ENCODE measurements at regions not wholly inside any gene's neighbourhood (a gene's known extent, or its start where the extent isn't known, plus 50 kb on each side); places are given as distances from the start of the nearest gene placed in this dataset.
"Not testable (repeated sequence)": the region's sequence is repeated elsewhere in the genome, so short reads cannot be mapped to it uniquely, and the experiment has no call there.

- no peak for DNase-seq (ENCODE audit: low read depth in 2 of 2)
Measured at GRCh38 chr15:77862651-77863104, 214.8 kb downstream of the TBC1D2B start.

- DNase-seq (ENCODE audit: low read depth in 2 of 2), result not testable (repeated sequence)
Measured at GRCh38 chr15:77861997-77862635, 215.4 kb downstream of the TBC1D2B start.

GRCh38 chr15:77860071-77860691 is 217.3 kb downstream of the TBC1D2B start:
- no peak for DNase-seq (ENCODE audit: low read depth in 2 of 2)

DNA sequence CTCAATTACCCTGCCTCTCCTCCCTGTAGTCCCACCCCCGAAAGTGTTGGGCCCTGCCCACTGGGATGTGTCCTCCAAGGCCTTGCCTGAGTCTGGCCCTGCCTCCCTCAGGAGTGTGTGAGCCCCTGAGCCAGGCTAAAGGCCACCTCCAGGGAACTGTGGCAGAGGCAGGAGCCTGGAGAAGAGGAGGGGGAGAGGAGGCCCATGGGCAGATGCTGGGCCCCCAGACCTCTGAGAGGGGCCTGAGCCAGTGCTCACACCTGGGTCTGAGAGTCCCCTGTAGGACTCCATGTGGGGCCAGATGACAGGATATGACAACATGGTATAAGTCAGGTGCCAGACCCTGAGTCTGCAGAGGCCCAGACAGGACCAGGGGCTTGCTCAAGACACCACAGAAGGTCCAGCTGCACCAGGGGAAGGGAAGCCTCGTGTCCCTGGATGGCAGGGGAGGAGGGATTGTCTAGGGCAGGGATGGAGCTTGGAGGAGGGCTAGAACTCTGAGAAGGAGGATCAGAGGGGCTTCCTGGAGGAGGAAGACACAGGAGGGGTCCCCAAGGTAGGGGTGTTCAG is 217.9 kb downstream of the TBC1D2B start:
- DNase-seq (ENCODE audit: low read depth in 2 of 2), result no peak

DNA sequence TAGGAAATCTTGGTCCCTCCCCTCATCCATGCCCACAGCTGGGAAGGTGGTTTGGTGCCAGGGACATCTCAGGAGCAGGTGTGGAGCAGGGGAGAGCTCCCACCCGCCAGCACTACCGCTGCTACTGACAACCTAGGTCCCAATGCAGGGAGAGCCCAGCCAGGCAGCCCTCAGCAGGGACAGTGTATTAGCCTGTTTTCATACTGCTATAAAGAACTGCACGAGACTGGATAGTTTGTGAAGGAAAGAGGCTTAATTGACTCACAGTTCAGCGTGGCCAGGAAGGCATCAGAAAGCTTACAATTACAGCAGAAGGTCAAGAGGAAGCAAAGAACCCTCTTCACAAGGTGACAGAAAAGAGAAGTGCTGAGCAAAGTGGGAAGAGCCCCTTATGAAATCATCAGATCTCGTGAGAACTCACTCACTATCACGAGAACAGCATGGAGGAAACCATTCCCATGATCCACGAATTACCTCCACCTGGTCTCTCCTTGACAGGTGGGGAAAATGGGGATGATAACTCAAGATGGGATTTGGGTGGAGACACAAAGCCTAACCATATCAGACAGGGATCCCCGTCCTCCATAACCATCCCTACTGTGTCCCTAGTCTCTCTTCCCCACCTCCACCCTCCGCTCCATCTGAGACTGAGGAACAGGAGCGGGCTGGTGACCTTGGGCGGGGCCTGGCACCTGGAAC is 218.6 kb downstream of the TBC1D2B start:
- no peak for DNase-seq (ENCODE audit: low read depth in 2 of 2)

DNA sequence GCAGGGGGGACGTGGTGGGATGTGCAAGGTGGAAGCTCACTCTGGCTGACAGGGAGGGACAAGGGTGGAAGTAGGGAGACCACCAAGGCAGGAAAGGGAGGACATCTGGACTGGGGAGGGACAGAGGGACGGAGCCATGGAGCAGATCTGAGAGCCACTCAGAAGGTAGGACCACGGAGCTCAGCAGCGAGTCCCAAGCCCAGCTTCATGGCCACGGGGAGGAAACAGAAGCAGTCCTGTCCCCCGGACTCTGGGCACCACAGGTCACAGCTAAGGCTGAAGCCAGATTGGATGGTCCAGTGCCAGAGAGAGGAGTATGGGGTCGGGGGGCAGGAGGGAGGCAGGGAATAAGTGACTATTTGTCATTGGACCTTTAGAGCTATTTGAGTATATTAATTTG is 220.1 kb downstream of the TBC1D2B start:
- DNase-seq (ENCODE audit: low read depth in 2 of 2), result no peak

GRCh38 chr15:77856705-77857346 is 220.7 kb downstream of the TBC1D2B start:
- no peak for DNase-seq (ENCODE audit: low read depth in 2 of 2)

DNA sequence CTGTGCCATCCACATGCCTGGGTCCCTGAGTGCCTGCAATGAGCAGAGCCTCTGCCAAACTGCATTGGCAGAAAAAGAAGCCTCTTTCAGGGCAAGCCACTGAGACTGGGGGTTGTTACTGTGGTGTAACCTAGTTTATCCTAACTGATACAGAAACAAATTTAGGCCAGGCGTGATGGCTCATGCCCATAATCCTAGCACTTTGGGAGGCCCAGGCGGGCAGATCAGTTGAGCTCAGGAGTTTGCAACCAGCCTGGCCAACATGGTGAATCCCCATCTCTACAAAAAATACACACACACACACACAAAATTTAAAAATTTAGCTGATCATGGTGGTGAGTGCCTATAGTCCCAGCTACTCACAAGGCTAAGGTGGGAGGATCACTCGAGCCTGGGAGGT is 221.6 kb downstream of the TBC1D2B start:
- DNase-seq (ENCODE audit: low read depth in 2 of 2), result no peak

GRCh38 chr15:77854980-77855379 is 222.3 kb upstream of the LINGO1 start:
- DNase-seq (ENCODE audit: low read depth in 2 of 2), result no peak

GRCh38 chr15:77853910-77854309 is 221.2 kb upstream of the LINGO1 start:
- no peak for DNase-seq (ENCODE audit: low read depth in 2 of 2)

- DNase-seq (ENCODE audit: low read depth in 2 of 2), result no peak
Measured at GRCh38 chr15:77853008-77853328, 220.3 kb upstream of the LINGO1 start.

DNA sequence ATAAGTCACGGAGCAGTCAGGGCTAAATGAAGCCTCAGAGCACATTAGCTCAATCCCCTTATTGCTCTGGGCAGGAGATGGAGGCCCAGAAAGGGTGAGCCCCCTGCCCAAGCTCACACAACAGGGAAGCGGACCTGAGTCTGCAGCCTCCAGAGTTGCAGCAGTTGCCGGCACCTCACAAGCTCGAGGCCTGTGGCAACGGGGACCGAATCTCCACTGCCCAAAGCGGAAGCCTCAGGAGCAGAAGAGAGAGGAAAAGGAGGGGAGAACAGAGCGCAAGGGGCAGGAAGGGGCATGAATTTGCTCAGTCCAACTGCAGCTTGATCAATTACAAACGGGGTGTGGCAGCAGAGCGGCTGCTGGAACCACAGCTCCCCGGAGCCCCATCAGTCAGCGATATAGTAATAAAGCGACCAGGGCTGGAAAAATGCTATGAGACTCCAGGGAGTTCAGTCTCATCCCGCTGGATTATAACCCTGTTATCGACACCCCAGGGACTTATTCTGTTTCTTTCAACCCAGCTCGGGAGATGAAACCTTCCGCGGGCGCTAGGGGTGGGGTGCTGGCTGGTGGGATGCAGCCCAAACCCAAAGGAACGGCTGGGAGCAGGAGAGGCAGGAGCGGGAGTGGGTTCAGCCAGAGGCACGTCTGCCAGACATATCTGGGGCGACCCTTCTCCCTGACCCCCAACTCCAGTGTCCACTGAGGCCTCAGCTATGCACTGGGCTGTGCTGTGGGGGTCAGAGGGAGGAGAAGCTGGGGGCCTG is 219.7 kb upstream of the LINGO1 start:
- no peak for DNase-seq (ENCODE audit: low read depth in 2 of 2)

DNA sequence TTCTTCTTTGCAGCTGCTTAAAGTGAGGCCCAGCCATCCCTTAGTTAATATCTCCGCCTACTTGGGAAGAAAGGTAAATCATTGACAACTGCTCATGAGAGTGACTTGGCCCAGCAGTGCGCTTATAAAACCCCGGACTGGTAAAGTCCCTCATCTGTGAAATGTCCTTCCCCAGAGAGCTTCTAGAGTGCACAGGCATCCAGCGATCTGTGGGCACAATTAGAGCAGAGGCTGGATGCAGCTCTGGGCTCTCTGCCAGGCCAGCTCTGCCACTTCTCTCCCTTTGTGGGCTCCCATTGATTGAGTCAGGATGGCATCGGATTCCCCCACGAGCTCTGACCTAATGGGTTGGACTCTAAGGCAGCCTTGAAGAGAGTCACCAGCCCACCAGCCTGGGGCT is 219.0 kb upstream of the LINGO1 start:
- no peak for DNase-seq (ENCODE audit: low read depth in 2 of 2)

DNA sequence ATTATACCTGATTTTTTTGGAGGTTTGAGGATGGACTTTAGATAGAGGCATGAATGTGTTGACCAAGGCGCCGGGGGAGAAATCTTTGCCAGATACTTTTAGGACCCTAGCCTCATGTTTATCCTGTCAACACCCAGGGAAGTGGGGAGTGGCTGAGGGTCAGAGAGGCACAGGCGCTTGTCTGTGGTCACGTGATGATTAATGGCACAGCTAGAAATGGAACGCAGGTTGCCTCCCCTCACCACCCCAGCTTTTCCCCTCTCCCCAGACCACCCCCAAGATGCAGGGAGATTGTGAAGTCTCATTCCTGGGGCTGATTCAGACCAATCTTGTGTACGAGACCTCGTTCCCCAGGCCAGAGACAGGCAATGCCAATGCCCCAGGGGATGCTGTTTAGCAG is 218.4 kb upstream of the LINGO1 start:
- DNase-seq (ENCODE audit: low read depth in 2 of 2), result no peak

DNA sequence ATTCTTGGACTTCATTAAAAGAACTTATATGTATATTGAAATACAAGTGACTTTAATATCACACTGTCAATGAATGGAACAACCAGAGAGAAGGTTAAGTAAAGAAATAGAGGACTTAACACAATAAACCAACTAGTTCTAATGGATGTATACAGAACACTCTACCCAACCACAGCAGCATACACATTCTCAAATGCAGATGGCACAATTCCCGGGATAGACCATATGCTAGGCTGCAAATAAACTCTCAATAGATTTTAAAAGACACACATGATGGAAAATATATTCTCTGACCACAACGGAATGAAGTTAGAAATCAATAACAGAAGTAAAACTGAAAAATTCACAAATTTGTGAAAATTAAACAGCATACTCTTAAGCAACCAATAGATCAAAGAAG is 214.3 kb upstream of the LINGO1 start:
- no peak for DNase-seq (ENCODE audit: low read depth in 2 of 2)

DNA sequence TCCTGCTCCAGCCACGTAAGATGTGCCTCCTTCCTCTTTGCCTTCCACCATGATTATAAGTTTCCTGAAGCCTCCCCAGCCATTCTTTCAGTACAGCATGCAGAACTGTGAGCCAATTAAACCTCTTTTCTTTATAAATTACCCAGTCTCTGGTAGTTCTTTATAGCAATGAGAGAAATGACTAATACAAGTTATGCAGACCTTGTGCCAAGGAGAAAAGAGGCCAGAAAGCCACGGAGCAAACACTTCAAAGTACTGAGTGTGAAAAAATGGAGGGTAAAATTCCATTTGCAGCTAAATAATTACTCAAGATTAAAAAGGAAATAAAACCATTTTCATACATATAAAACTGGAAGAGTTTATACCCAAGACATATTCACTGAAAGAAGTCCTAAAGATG is 213.6 kb upstream of the LINGO1 start:
- no peak for DNase-seq (ENCODE audit: low read depth in 2 of 2)

- DNase-seq (ENCODE audit: low read depth in 2 of 2), result no peak
Measured at GRCh38 chr15:77844798-77845446, 212.2 kb upstream of the LINGO1 start.

DNA sequence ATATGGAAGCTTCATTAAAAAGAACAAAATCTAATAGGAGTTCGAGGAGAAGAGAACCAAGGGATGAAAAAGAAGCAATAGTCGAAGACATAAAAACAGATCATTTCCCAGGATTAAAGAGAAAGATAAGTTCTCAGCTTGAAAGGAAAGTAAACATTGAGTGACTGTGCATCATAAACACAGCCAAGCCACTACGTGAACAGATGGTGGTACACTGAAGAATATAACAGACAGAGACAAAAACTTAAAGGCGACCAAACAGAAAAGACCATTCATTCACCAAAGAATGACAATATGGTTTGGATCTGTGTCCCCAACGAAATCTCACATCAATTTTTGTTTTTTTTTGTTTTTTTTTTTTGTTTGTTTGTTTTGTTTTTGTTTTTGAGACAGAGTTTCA is 210.8 kb upstream of the LINGO1 start:
- no peak for DNase-seq (ENCODE audit: low read depth in 2 of 2)

DNA sequence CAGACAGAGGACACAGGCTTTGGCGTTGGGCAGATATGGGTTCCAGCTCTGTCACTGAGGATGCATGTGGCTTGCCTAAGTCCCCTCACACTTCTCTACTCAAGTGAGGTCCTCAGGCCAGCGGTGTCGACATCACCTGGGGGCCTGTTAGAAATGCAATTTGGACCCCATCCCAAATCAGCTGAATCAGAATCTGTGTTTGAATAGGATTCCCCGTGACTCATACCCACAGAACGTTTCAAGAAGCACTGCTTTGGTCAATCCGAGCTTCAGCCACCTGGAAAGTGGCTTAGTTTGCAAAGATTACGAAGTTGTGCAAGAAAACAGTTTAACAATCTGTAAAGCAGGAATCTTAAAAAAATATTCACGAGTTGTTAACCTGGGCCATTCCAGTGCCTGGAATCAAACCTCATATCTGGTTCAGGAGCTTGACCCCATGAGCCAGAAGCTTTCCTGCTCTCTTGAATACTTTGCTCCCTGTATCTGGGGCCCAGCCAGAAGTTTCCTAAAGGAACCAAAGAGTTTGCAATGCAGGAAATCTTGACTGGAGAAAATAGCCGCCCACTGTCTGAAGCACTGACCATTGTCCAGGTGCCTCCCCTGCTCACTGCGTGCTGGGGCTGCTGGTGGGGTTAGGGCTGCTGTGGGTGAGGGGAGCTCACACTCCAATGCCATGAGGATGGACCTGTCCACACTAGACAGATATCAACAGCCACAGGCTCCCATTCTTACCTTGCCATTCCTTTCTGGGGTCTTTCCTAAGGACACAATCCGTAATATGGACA is 208.5 kb upstream of the LINGO1 start:
- no peak for DNase-seq (ENCODE audit: low read depth in 2 of 2)

Measured in stimulated activated CD4-positive, alpha-beta T cell treated with anti-CD3 and anti-CD28 coated beads, Interleukin-1b, Interleukin-23, amount 100 ng/mL, for 4 hours (primary cell).